Kidney (tissue), 13 donors: ENCODE measurements at regions not wholly inside any gene's neighbourhood (a gene's known extent, or its start where the extent isn't known, plus 50 kb on each side); places are given as distances from the start of the nearest gene placed in this dataset.

Experiments used
- DNase-seq, 5 donors: peaks; one replicate each; pipeline ENCODE4 v3.0.0-alpha.2; 2013 to 2020
- FAIRE-seq: peaks from 2 replicates; lab custom pipeline; 2012; peaks lifted over from hg19 to GRCh38; lab: Jason Lieb, UNC
- H3K27ac ChIP-seq, 2 donors: one replicate each; pipeline ENCODE4 v1.7.0; 2013; ENCODE audit warnings: low read depth in 2 of 2, low read length in 2 of 2, inconsistent platforms in 1 of 2
- H3K27me3 ChIP-seq: one replicate; pipeline ENCODE4 v1.7.1; 2013; ENCODE audit warnings: low read length, inconsistent platforms; ENCODE audit not compliant: control insufficient read depth, insufficient read depth
- H3K36me3 ChIP-seq, 3 donors: one replicate each; pipeline versions ENCODE4 v1.7.0 to v1.7.1; 2013; ENCODE audit warnings: low read length in 3 of 3, control low read depth in 1 of 3, inconsistent platforms in 1 of 3; ENCODE audit not compliant: insufficient read depth in 3 of 3, control insufficient read depth in 2 of 3
- H3K4me1 ChIP-seq, 3 donors: one replicate each; pipeline versions ENCODE4 v1.7.0 to v1.7.1; 2013; ENCODE audit warnings: low read length in 3 of 3, inconsistent platforms in 1 of 3, low read depth in 1 of 3; ENCODE audit not compliant: control insufficient read depth in 2 of 3, insufficient read depth in 2 of 3
- H3K4me3 ChIP-seq, 3 donors: one replicate each; pipeline versions ENCODE4 v1.7.0 to v1.8.1; 2013; ENCODE audit warnings: low read length in 3 of 3, control low read depth in 1 of 3, inconsistent platforms in 1 of 3
- H3K9ac ChIP-seq, 3 donors: one replicate each; pipeline versions ENCODE4 v1.7.0 to v1.7.1; 2013; ENCODE audit warnings: low read length in 3 of 3, control low read depth in 1 of 3, inconsistent platforms in 1 of 3
- H3K9me3 ChIP-seq, 3 donors: one replicate each; pipeline versions ENCODE4 v1.7.0 to v1.7.1; 2013; ENCODE audit warnings: low read length in 3 of 3, control low read depth in 1 of 3, inconsistent platforms in 1 of 3; ENCODE audit not compliant: control insufficient read depth in 2 of 3, insufficient read depth in 1 of 3
- CTCF ChIP-seq: IDR thresholded peaks from 3 replicates; pipeline ENCODE4 v1.5.1; 2012; ENCODE audit warnings: mild to moderate bottlenecking, moderate library complexity, borderline replicate concordance; ENCODE audit not compliant: insufficient read depth; ENCODE audit errors: extremely low read depth
- intact Hi-C: fragments of 100-400 bp; cut with DNase I; formaldehyde crosslinking; loops from one replicate; pipeline ENCODE4 v1.11.1; 2022
- donor health status: control.
- donor health status: control.
- donor health status: control.
- donor health status: control.
- donor health status: control.
- donor health status: DM: yes; HTN: yes; CAD: no.
- donor health status: Normal renal cell carcinoma (clear cell type).

- no peak for TF ChIP-seq CTCF
- intact Hi-C loops: no loop called here
- H3K4me1 ChIP-seq: no peaks in the 10 kb centered on the region
- H3K4me3 ChIP-seq: no peak overlapping the region
- no peak overlapping the region for H3K9ac ChIP-seq
- peaks cover 0 to 12% (median 3%) of the 10 kb centered on the region in 3 donors for H3K9me3 ChIP-seq
- no peaks in the 10 kb centered on the region for H3K36me3 ChIP-seq
- no peak for FAIRE-seq
- DNase-seq: no peak
- no peak overlapping the region for H3K27ac ChIP-seq
- H3K27me3 ChIP-seq: no peaks in the 10 kb centered on the region
Measured at GRCh38 chr18:11544060-11544633, 65.2 kb upstream of the SLC35G4 start.

GRCh38 chr18:11541179-11541578 is 68.2 kb upstream of the SLC35G4 start:
- peak in 1 of 5 donors; percentile 22 for DNase-seq
- Histone ChIP-seq H3K9ac (no peak overlapping the region), H3K4me3 (no peak overlapping the region), H3K27ac (no peak overlapping the region), H3K36me3 (no peaks in the 10 kb centered on the region), H3K4me1 (no peaks in the 10 kb centered on the region), H3K9me3 (peaks cover 0 to 12% (median 3%) of the 10 kb centered on the region in 3 donors), H3K27me3 (no peaks in the 10 kb centered on the region)
- no peak for FAIRE-seq
- intact Hi-C loops: no loop called here
- no peak for TF ChIP-seq CTCF

GRCh38 chr18:11533942-11534496 is 75.4 kb upstream of the SLC35G4 start:
- Histone ChIP-seq H3K9ac (no peak overlapping the region), H3K4me1 (no peaks in the 10 kb centered on the region), H3K27ac (no peak overlapping the region), H3K36me3 (no peaks in the 10 kb centered on the region), H3K27me3 (no peaks in the 10 kb centered on the region), H3K4me3 (no peak overlapping the region), H3K9me3 (no peaks in the 10 kb centered on the region)
- FAIRE-seq (no peak), DNase-seq (no peak)
- no peak for TF ChIP-seq CTCF
- intact Hi-C loops: no loop called here

- intact Hi-C loops: no loop called here
- Histone ChIP-seq H3K27me3 (no peaks in the 10 kb centered on the region), H3K36me3 (no peaks in the 10 kb centered on the region), H3K9me3 (no peaks in the 10 kb centered on the region), H3K4me1 (no peaks in the 10 kb centered on the region), H3K9ac (no peak overlapping the region), H3K4me3 (no peak overlapping the region), H3K27ac (no peak overlapping the region)
- FAIRE-seq: no peak
- no peak for DNase-seq
- no peak for TF ChIP-seq CTCF
Measured at GRCh38 chr18:11533513-11533890, 75.9 kb upstream of the SLC35G4 start.
